ENCODE measurements at regions not wholly inside any gene's neighbourhood (a gene's known extent, or its start where the extent isn't known, plus 50 kb on each side); places are given as distances from the start of the nearest gene placed in this dataset.
"Not testable (repeated sequence)": the region's sequence is repeated elsewhere in the genome, so short reads cannot be mapped to it uniquely, and the experiment has no call there.

DNA sequence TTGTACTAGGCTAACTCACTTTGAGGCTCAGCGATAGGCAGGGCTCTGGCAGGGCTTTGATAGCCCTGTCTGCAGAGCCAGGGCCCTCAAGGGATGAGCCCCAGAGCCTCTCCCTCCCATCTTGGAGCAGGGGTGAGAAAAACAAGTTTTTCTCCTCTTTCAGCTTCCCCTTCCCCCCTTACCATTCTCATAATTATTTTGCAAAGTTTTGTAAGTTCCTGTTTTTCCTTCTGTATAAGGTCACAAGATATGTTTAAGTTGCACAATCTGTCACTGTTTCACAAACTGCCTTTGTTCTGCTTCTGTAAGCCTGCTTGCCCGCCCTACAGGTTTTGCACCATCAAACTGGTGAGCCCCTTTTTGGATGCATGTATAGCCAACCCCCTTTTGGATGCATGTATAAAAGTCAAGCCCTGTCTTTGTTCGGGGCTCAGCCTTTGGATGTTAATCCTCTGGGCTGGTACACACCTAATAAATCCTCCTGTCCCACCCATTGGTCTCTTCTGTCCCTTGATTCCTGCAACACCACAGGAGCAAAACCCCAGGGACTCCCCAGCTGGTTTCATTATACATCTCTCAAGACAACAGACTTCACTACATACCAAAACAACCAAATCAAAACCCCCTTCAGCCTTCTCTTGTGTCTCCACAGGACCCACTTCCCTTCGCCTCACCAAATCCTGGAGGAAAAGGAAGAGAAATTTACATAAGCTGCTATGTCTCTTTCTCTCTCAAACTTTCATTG, 52.5 kb upstream of the RESF1 start:
- DNase-seq (ENCODE audit: low read depth) = no peak

DNA sequence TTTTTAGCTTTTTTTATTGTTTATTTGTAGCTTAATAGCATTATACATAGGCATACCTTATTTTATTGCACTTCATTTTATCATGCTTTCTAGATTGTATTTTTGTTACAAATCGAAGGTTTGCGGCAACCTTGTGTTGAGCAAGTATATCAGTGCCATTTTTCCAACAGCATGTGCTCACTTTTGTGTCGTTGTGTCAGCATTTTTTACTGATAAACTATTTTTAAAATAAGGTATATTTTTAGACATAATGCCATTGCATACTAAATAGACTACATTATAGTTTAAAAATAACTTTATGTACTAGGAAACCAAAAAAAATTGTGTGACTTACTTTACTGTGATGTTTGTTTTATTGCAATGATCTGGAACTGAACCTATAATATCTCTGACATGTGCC, 56.2 kb upstream of the RESF1 start:
- no peak for DNase-seq (ENCODE audit: low read depth)

- no peak for DNase-seq (ENCODE audit: low read depth)
These were observed 58.9 kb upstream of the RESF1 start for GRCh38 chr12:31900271-31900670.

GRCh38 chr12:31899109-31899508, 60.1 kb upstream of the RESF1 start:
- DNase-seq (ENCODE audit: low read depth) = no peak

DNA sequence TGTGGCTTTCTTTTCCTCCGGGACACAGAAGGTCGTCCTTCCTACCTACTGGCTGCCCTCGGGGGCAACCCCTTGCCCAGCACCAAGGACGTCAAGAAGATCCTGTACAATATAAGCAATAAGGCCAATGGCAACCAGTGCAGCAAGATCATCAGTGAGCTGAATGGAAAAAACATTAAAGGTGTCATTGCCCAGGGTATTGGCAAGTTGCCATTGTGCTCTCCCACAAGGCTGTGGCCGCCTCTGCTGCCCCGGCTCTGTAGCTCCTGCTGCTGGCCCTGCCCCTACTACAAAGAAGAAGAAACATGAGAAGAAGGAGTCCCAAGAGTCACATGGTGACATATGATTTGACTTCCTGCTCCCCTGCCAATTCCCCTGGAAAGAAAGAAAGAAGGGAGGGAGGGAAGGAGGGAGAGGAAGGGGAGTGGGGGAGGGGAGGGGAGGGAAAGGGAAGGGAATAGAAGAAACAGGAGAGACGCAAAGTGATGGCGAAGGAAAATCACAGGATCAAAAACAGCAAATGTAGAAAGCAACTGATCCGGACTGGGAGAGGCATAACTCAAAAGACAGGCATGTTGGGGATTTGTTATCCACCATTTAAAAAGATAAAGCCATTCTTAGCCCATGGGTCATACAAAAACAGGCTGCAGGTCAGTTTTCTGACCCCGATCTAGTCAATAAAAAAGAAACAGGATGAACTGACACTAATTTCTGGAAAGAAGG, 61.3 kb upstream of the RESF1 start:
- no peak for DNase-seq (ENCODE audit: low read depth)

DNA sequence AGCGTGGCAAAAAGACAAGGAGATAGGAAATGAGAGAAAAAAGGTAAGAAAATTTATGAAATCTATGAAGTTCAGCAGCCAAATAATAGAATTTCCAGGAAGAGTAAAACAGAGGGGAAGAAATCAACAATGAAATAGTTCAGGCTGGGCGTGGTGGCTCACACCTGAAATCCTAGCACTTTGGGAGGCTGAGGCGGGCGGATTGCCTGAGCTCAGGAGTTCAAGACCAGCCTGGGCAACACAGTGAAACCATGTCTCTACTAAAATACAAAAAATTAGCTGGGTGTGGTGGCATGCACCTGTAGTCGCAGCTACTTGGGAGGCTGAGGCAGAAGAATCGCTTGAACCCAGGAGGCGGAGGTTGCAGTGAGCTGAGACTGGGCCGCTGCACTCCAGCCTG, 62.1 kb upstream of the RESF1 start:
- not testable (repeated sequence) for DNase-seq (ENCODE audit: low read depth)

GRCh38 chr12:31896514-31897039, 62.6 kb upstream of the RESF1 start:
- DNase-seq (ENCODE audit: low read depth) = peak; percentile 69

GRCh38 chr12:31895449-31896150, 63.6 kb upstream of the RESF1 start:
- no peak for DNase-seq (ENCODE audit: low read depth)

GRCh38 chr12:31890295-31891285, 68.6 kb upstream of the RESF1 start:
- DNase-seq (ENCODE audit: low read depth) = no peak

DNA sequence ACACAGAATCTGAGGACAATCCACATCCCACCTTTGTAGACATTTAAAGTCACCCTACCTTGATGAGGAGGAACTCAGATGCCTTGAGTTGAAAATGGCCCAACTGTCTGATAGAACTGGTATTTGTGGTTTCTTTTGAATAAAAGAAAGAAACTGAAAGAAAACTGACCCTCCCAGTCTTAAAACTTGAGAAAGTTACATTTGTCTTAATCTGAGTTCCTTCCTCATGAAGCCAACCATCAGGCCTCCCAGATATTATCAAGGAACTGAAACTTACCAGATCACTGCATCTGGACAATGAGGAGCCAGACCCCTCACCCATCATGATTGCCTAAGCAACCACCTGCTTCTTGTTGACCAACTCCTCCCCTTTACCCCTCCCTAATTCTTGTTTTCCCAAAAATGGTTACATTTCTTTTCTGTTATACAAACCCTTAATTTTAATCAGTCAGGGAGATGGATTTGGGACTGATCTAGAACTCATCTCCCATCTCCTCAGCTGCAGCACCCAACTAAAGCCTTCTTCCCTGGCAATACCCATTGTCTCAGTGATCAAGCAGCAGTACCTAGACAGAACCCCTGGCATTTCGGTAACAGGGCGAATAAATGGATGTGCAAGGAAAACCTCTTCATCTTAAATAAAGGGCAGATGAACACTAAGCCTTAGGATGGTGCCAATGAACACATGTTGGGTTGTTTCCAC, 72.0 kb upstream of the RESF1 start:
- no peak for DNase-seq (ENCODE audit: low read depth)

DNA sequence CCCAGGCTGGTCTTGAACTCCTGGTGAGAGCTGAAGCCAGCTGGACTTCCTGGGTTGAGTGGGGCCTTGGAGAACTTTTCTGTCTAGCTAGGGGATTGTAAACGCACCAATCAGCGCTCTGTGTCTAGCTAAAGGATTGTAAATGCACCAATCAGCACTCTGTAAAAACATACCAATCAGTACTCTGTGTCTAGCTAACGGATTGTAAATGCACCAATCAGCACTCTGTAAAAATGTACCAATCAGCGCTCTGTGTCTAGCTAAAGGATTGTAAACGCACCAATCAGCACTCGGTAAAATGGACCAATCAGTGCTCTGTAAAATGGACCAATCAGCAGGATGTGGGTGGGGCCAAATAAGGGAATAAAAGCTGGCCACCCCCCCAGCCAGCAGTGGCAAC, 76.5 kb upstream of the RESF1 start:
- not testable (repeated sequence) for DNase-seq (ENCODE audit: low read depth)

DNA sequence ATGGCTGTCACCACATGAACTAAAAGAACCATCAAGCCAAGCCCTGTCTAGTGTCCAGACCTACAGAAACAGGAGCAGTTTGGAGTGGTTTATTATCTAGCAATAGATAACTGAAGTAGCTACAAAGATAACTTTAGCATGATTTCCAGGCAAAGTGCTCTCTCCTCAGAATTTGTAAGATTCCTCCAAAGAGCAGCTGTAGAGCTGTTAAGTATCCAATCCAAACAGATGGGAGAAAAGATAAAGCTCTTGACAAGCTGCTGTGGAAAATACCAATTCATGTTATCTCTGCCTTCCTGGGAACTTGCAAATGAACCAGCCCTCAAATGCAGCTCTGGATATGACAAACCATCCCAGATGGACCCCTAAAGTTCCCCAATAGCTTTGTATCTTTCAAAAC, 78.9 kb upstream of the RESF1 start:
- DNase-seq (ENCODE audit: low read depth) = no peak

DNA sequence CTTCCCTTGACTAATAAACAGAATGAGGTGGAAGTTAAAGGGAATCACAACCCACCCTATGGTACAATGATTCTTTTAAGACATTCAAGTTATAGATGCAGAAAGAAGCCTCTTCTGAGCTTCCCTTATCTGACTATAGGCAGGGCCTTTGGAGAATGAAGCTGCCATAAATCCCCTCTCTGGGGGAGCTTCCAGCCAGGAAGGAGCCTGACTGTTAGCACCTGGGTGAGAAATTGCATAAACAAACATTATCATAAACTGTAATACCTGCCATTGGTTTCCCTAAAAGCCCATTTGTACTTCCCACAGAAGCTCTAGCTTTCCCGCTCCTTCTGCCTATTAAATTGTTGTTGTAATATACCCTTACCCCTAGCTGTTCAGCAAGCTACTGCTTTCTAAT, 81.3 kb upstream of the RESF1 start:
- DNase-seq (ENCODE audit: low read depth) = no peak

- DNase-seq (ENCODE audit: low read depth) = no peak
These were observed 82.4 kb upstream of the RESF1 start for GRCh38 chr12:31876568-31877424.

GRCh38 chr12:31875609-31875964, 83.6 kb upstream of the RESF1 start:
- DNase-seq (ENCODE audit: low read depth) = no peak

GRCh38 chr12:31874961-31875608, 84.1 kb upstream of the RESF1 start:
- DNase-seq (ENCODE audit: low read depth) = peak; percentile 56

DNA sequence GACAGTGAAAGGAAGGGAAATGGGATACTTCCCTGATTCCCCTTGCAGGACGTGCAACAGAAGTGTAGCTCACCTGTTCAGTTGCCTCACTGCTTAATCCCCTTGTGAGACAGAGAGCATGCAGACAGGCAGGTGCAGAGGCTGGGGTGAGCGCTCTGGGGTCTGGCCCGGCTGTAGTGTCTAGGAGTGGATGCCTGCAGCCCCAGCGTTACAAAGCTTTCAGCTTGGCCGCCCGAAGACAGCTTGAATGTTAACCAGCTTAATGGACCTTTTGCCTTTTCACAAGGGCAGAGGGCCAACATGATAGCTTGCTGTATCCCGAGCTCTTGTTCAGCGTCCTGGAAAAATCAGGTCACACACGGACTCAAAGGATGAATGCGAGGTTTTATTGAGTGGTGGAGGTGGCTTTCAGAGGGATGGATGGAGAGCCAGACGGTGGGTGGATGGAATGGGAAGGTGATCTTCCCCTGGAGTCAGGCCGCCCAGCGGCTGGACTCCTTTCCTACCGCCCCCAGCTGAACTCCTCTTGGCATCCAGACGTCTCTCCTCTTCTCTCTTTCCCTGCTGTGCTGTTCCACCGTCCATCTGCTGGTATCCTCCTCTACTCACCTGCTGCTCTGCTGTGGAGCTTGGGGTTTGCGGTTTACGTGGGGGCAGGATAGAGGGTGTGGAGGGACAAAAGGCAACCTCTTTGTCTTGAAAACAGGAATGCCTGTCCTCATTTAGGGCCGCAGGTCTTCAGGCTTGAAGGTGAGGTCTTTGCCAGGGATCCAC, 86.2 kb upstream of the RESF1 start:
- DNase-seq (ENCODE audit: low read depth) = no peak

- no peak for DNase-seq (ENCODE audit: low read depth)
These were observed 89.2 kb upstream of the RESF1 start for GRCh38 chr12:31869972-31870371.

DNA sequence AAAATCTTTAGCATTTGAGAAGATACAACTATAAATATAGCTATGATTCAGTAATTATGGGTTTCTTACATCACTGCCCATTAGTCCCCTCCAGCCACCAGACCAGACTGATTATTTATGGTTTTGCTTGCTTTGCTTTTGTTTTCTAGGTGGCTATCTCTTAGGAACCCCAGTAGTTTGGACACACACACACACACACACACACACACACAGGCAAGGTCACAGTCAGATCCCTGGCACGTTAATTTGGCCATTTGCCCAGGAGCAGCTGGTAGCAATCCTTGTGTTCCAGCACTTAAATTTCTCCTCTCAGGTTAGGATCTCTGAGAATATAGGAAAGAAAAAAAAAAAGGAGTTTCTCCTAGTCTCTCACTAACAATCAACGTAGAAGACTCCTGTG, 90.2 kb upstream of the RESF1 start:
- no peak for DNase-seq (ENCODE audit: low read depth)

Data from activated T-cell treated with anti-CD3 and anti-CD28 coated beads for 48 hours (primary cell).